Stimulated activated CD8-positive, alpha-beta memory T cell treated with anti-CD3 and anti-CD28 coated beads, Interleukin-2, amount 100 ng/mL, for 48 hours (primary cell): ENCODE measurements at regions not wholly inside any gene's neighbourhood (a gene's known extent, or its start where the extent isn't known, plus 50 kb on each side); places are given as distances from the start of the nearest gene placed in this dataset.

ENCODE experiments used
- DNase-seq, 2 donors: peaks; one replicate each; pipeline ENCODE4 v3.0.0-alpha.2; 2020; ENCODE audit warnings: low read depth in 2 of 2

DNA sequence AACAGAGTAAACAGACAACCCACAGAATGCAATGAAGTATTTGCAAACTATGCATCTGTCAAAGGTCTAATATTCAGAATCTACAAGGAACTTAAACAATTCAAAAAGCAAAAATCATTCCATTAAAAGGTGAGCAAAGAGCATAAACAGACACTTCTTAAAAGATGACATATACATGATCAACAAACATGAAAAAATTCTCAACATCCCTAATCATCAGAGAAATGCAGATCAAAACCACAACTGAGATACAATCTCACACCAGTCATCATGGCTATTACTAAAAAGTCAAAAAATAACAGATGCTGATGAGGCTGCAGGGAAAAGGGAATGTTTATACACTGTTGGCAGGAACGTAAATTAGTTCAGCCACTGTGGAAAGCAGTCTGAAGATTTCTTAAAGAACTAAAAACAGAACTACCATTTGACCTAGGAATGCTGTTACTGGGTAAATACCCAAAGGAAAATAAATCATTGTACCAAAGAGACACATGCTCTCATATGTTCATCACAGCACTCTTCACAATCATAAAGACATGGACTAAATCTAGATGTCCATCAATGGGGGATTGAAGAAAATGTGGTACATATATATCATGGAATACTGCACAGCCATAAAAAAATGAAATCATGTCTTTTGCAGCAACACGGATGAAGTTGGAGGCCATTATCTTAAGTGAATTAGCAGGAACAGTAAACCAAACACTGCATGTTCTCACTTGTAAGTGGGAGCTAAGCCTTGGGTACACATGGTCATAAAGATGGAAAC, 393.3 kb upstream of the CBLB start:
- DNase-seq = no peak

DNA sequence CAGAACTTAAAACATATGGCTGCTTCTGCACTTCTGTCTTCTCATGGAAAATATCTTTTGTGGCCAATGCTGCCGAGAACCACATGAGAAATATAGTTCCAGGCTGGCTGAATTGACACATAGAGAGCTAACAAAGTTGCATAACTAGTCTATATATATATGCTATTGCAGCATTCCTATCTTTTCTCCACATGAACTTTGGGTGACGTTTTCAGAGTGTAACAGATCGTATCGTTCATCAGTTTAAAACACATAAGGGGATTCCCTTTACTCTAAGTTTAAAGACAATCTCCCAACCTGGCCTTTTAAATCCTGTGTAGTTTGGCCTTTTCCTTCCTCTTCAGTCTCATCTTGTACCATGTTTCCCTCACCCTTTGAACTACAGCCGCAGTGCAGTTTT, 394.2 kb upstream of the CBLB start:
- no peak for DNase-seq

- no peak for DNase-seq
These were observed 394.7 kb upstream of the CBLB start for GRCh38 chr3:106263546-106263945.

DNA sequence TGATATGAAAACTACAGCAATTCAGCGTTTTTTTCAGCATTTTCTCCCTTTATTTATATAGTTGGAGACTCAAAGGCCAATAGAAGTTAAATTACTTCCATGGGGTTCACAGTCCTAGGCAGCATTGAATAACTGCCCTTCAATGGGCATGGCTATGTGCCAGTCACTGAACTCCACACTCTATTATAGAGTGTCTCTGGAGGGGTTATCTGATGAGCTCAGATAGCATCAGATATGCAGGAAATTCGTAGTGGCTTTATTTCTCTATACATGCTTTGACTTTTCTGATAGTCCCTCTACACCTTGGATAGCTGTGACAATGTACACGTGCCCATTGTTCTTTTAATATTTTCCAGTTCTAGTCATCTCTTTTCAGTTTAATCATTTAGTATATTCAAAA, 396.9 kb upstream of the CBLB start:
- no peak for DNase-seq

GRCh38 chr3:106268696-106269095, 399.9 kb upstream of the CBLB start:
- no peak for DNase-seq

DNA sequence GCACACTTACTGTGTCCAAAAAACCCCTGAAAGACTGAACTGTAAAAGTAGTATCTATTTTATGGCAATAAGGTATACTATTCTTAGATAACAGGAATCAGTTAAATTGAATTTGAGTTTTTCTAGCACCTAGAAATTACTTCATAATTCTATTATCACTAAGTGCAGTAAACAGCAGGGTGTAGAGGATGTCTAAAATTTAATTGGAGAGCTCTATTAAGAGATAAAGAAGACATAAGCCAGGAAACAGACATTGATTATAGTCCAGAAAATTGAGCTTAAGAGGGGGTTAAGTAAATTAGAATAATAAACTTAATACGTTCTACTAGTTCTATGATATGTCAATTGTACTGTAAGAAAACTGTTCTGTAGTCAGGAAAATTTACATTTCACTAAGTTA, 403.5 kb upstream of the CBLB start:
- no peak for DNase-seq

GRCh38 chr3:106275592-106275991, 406.8 kb upstream of the CBLB start:
- no peak for DNase-seq

DNA sequence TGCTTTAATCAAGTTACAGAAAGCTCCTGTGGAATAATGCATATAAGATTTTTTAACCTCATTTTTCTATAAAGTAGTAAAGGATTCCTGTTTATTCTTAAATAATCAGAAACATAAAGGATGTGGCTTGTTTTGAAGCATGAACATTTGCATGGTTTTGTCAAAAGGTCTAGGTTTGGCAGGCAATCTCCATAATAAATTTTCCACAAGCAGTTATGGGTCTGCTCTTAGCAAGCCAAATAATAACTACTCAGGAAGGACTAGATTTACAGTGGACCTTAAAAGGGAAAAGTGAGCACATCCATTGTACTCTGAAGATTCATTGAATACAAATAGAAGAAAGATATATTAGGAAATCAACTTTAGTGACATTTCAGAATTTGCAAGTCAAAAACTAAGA, 407.3 kb upstream of the CBLB start:
- DNase-seq = no peak

- DNase-seq = no peak
These were observed 408.2 kb upstream of the CBLB start for GRCh38 chr3:106276755-106277612.

GRCh38 chr3:106277731-106278130, 408.9 kb upstream of the CBLB start:
- DNase-seq = no peak

GRCh38 chr3:106281221-106281620, 412.4 kb upstream of the CBLB start:
- no peak for DNase-seq

- no peak for DNase-seq
These were observed 414.1 kb upstream of the CBLB start for GRCh38 chr3:106282943-106283342.

DNA sequence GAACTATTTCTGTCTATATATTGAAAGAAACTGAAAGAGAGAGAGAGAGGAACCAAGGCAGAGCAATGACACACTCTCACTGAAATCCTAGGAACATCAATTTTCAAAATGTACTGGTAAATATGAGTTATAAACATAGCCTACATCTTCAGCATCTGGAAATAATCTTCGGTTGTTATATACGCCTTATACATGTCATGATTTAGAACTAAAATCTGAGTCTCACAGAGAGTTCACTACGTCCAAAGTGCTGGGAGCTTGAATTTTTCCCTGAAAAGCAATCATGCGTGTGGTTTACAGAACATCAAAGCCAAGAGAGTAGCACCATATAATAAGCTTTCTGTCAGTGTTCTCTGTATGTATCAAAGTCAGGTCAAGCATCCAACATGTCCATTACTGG, 420.0 kb upstream of the CBLB start:
- no peak for DNase-seq

DNA sequence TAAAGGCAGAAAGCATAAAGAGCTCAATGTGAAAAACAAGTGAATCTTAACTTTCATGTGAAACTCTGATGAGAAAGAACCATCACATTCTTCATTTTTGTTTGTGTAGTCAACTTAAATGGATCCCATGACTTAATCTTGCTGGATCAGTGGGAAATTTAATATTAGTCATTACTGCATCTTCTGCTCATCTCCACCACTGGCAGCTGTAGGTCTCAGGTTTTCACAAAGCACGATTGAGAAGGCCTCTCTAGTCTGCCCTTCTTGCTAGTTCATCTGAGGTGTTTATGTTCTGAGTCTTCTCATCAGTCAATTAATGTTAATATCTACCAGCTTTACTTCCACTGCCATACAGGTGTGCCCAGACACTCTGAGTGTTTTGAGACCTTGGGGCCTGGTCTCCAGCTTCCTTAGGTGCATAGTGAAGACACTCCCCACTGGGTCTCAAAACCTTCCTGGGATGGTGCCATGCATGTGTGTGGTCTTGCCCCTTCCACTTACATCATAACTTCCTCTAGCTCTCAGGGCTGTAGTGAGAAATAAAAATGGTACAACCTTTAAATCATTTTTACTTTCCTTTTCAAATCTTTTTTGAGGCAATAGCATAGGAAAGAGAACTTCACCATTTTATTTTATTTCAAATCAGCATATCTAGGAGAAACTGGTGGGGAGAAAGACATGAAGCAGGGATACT, 421.6 kb upstream of the CBLB start:
- no peak for DNase-seq

GRCh38 chr3:106293161-106293560, 424.3 kb upstream of the CBLB start:
- DNase-seq = no peak

DNA sequence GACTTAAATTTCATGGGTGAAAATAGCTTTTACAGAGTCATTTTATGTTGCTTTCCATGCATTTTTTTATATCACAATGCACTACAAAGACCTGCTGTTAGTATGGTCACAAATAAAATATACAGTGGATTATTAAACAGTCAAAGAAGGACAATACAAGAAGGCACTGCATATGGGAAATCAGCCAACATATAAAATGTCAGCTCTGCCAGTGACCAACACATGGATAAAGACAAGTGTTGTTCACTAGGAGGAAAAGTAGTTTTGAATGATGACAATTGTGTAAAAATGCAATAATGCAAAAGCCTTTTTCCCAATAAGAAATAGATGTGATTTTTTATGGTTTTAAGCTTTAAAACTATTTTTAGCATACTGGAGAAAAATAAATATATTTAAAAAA, 425.3 kb upstream of the CBLB start:
- DNase-seq = no peak

DNA sequence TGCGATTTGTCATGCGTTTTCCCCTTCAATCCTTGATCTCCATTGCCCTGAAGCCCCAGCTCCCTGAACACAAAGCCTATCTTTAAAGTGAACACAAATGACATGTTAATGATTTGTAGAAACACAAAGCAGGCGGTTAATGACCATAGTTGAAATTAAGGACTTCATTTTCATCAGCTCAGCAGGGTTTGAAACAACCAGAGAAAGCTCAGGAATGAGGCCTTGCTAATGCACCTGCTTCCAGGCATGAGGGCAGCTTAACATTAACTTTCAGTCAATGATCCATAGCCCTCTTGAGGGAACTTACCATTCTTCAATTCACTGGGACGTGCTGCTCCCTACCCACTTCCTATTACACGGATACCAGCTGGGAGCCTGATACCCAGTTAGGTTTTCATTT, 427.2 kb upstream of the CBLB start:
- no peak for DNase-seq

DNA sequence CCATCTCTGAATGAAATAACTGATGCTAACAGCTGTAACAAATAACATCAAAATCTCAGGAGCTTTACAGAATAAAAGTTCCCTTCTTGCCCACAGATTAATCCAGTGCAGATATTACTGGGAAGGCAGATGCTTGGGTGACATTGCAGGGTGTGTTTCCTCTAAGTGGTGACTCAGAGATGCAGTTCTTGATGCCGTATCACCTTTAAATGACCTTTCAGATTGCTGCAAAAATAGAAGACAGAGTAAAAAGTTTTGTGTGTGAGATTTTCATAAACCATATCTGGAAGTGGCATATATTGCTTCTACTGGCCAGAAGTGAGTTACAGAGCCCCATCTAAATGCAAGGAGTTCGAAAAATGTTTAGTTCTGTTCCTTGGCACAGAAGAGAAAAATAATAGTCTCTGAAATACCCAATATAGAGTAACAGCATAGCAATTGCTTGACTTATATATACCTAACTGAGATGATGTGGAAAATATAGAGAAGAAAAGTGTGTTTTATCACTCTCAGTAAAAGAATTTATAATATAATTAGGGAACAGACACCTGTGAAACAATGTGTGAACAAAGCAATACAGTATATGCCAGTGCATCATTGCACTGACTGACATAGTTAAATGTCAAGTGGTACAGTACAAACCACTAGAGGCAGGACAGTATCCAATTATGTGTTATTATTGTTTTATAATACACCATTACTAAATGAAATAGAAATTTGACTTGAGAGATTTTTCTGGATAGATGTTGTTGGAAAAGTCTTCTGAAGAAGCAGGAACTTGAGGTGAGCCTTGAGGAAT, 430.7 kb upstream of the CBLB start:
- no peak for DNase-seq

DNA sequence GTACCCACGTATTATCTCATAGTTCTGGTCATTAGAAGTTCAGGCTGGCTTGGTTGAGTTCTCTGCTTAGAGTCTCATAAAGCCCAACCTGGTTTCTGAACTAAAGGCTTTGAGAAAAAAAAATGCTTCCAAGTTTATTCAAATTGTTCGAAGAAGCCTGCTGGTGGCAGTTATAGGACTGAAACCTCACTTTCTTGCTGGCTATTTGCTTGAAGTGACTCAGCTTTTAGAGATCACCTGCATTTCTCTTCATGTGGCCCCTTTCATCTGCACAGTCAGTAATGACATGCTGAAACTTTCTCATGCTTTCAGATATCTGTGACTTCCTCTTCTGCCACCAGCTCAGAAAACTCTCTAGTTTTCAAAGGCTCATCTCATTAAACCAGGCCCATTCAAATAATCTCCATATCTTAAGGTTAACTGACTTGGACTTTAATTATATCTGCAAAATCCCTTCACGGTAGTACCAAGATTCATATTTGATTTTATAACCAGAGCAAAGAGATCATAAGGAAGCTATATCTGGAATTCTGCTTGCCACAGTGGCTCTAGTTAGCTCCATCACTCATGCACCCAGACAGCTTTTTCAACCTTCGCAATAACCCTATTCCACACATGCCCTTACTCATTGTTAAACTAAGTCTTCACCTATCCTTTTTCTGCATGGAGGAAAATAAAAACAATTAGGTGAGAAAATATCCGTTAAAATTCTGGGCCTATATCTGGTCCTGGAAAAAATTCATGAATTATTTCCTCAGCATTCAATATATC, 433.8 kb upstream of the CBLB start:
- DNase-seq = no peak

DNA sequence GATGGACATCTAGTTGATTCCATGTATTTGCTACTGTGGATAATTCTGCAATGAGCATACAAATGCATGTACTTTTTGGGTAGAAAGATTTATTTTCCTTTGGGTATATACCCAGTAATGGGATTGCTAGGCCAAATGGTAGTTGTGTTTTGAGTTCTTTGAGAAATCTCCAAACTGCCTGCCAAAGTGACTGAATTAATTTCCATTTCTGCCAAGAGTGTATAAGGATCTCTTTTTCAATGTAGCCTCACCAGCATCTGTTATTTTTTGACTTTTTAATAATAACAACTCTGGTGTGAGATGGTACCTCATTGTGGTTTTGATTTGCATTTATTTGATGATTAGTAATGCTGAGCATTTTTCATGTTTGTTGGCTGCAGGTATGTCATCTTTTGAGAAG, 435.0 kb upstream of the CBLB start:
- DNase-seq = no peak

GRCh38 chr3:106305127-106305526, 436.3 kb upstream of the CBLB start:
- no peak for DNase-seq
